Omental fat pad (tissue), 3 donors: ENCODE measurements at regions not wholly inside any gene's neighbourhood (a gene's known extent, or its start where the extent isn't known, plus 50 kb on each side); places are given as distances from the start of the nearest gene placed in this dataset.

Experiments used
- ATAC-seq: fragments of 150-250 bp; one replicate; pipeline ENCODE4 v1.9.1; 2016; ENCODE audit warnings: mild to moderate bottlenecking, moderate library complexity; ENCODE audit not compliant: low FRiP score
- DNase-seq: peaks from one replicate; pipeline ENCODE4 v3.0.0-alpha.2; 2019; ENCODE audit warnings: low spot score
- TF ChIP-seq, protein P1 (sequence below), 3 donors: fragments of 450-650 bp; IDR thresholded peaks; one replicate each; pipeline ENCODE4 v1.5.1; 2016 to 2017; ENCODE audit warnings: antibody characterized with exemption in 3 of 3, mild to moderate bottlenecking in 3 of 3, moderate library complexity in 2 of 3

GRCh38 chr10:6871128-6871527, 291.1 kb upstream of the PRKCQ start:
- no peak for ATAC-seq
- no peak for DNase-seq
- TF ChIP-seq, protein P1, sequence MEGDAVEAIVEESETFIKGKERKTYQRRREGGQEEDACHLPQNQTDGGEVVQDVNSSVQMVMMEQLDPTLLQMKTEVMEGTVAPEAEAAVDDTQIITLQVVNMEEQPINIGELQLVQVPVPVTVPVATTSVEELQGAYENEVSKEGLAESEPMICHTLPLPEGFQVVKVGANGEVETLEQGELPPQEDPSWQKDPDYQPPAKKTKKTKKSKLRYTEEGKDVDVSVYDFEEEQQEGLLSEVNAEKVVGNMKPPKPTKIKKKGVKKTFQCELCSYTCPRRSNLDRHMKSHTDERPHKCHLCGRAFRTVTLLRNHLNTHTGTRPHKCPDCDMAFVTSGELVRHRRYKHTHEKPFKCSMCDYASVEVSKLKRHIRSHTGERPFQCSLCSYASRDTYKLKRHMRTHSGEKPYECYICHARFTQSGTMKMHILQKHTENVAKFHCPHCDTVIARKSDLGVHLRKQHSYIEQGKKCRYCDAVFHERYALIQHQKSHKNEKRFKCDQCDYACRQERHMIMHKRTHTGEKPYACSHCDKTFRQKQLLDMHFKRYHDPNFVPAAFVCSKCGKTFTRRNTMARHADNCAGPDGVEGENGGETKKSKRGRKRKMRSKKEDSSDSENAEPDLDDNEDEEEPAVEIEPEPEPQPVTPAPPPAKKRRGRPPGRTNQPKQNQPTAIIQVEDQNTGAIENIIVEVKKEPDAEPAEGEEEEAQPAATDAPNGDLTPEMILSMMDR (IDR thresholded peaks at IDR 0.05) = no peak

GRCh38 chr10:6868036-6868725, 288.1 kb upstream of the PRKCQ start:
- no peak for DNase-seq
- TF ChIP-seq, protein P1 (IDR thresholded peaks at IDR 0.05) = no peak
- ATAC-seq = no peak

GRCh38 chr10:6866757-6867156, 286.7 kb upstream of the PRKCQ start:
- TF ChIP-seq, protein P1 (IDR thresholded peaks at IDR 0.05) = no peak
- no peak for DNase-seq
- ATAC-seq = no peak

- TF ChIP-seq, protein P1 (IDR thresholded peaks at IDR 0.05) = no peak
- ATAC-seq = no peak
- DNase-seq = no peak
Measured at GRCh38 chr10:6864142-6864541, 284.1 kb upstream of the PRKCQ start.

- DNase-seq = no peak
- TF ChIP-seq, protein P1 (IDR thresholded peaks at IDR 0.05) = no peak
- ATAC-seq = no peak
Measured at GRCh38 chr10:6863381-6863780, 283.3 kb upstream of the PRKCQ start.

GRCh38 chr10:6850452-6850851, 270.4 kb upstream of the PRKCQ start:
- TF ChIP-seq, protein P1 (IDR thresholded peaks at IDR 0.05) = no peak
- DNase-seq = no peak
- no peak for ATAC-seq

GRCh38 chr10:6847561-6847960, 267.5 kb upstream of the PRKCQ start:
- TF ChIP-seq, protein P1 (IDR thresholded peaks at IDR 0.05) = no peak
- DNase-seq (no peak), ATAC-seq (no peak)
